Activated T-helper 9 cell treated with anti-CD3 and anti-CD28 coated beads, Interleukin-2, amount 50 U/mL, for 16 hours (primary cell): ENCODE measurements at regions not wholly inside any gene's neighbourhood (a gene's known extent, or its start where the extent isn't known, plus 50 kb on each side); places are given as distances from the start of the nearest gene placed in this dataset.

Experiments used
- DNase-seq: peaks from one replicate; pipeline ENCODE4 v3.0.0-alpha.2; 2020; ENCODE audit warnings: low read depth

DNA sequence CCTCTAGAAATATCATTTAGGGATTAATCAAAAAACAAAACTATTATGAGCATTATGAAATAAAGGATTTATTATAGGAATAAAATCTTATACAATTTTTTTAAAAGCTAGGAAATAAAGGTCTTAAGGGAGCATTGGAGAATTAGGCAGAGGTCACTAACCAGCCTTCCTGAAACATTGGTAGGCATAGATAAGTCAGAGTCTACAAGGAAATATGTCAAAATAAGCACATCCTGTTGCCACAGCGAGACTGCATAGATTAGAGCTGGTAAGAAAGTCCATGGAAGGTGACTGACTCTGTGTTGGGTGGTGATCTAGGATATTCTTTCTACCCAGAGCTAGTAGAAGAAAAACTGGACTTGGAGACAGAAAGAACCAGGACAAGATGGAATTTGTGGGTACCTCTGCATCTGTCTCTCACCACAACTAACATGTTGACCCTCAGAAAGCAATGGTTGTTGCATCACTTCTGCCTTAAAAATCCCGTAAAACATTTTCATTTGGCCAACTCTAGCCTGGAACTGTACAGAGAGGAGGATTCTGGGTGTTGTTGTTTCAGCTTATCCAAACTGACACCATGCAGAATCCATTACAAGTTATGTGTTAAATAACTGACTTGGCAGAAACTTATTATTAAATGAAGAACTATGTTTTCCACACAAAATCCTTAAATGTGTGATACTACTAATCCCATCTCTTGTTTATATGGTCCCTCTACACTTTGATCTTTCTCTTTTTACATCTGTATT is 77.1 kb downstream of the FBXO5 start:
- DNase-seq: no peak

DNA sequence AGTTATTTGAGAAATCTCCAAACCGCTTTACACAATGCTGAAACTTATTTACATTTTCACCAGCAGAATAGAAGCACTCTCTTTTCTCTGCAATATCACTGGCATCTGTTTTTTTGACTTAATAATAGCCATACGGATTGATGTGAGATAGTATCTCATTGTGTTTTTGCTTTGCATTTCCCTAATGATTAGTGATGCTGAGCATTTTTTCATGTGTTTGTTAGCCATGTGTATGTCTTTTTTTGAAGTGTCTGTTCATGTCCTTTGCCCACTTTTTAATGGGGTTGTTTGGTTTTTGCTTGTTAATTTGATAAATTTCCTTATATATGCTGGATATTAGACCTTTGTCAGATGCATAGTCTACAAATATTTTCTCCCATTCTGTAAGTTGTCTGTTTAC is 73.6 kb downstream of the FBXO5 start:
- no peak for DNase-seq

DNA sequence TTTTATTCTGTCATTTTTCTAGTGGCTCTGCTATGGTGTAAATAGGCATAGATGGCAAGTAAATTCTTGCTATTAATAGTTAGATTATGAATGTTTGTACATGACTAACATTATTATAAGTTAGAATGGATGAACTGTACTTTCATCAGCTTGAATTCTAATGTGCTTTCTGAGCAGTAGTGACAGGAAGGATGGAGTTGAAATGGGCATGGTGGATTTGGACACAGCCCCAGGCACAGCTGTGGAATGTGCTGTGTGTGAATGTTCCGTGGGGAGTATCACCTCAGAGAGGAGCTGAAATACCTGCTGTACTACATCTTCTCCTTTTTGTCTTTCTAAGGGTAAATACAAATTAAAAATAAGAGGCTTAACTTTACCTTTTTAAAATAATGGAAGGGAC is 66.8 kb downstream of the FBXO5 start:
- no peak for DNase-seq

DNA sequence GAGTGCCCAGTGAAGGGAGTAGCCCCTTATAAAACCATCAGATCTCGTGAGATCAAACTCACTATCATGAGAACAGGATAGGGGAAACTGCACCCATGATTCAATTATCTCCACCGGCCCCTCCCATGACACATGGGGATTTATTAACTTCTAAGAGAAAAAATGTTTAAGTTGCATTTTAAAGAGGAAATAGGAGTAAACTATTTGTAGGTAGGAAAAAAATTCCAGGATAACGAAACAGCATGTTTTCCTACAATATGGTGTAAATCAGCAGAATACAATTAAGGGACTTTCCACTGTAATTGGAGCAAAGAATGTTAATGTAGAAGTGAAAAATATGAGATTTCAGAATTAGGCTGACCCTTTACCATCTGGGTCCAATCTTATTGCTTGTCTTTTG is 63.9 kb downstream of the FBXO5 start:
- no peak for DNase-seq

DNA sequence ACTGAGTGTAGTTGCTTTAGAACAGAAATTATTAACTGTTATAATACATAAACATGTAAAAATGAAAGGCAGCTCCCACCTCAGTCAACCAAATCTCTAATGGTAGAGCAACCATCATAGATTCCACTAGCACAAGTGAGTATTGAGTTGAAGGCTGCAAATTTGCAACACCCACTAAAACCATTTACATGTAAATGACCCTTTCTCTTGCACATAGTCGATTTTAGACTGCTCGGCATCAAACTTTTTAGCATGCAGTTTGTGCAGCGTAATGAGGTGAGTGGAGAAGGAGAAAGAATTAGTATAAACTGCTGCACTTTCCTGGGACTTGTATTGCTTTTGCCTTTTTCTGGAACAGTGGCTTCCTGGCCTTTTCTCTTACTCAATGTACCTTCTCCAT is 62.8 kb downstream of the FBXO5 start:
- no peak for DNase-seq
